KMS-11 (cell line): ENCODE measurements at regions not wholly inside any gene's neighbourhood (a gene's known extent, or its start where the extent isn't known, plus 50 kb on each side); places are given as distances from the start of the nearest gene placed in this dataset.

Experiments
- H2AFZ ChIP-seq: fragments of 200-600 bp; sonication (generic); 2 replicates; pipeline ENCODE4 v1.6.1; 2016; ENCODE audit warnings: antibody characterized with exemption, mixed run types, low read depth
- H3K27ac ChIP-seq: fragments of 200-600 bp; sonication (generic); 2 replicates; pipeline ENCODE4 v1.6.1; 2016; ENCODE audit warnings: mild to moderate bottlenecking, mixed run types
- H3K27me3 ChIP-seq: fragments of 200-600 bp; sonication (generic); 2 replicates; pipeline ENCODE4 v1.6.1; 2017; ENCODE audit warnings: mild to moderate bottlenecking, low read depth, mixed run types, moderate library complexity; ENCODE audit not compliant: insufficient read depth
- H3K36me3 ChIP-seq: fragments of 200-600 bp; sonication (generic); 2 replicates; pipeline ENCODE4 v1.6.1; 2017; ENCODE audit warnings: mild to moderate bottlenecking, mixed run types; ENCODE audit not compliant: insufficient read depth
- H3K4me1 ChIP-seq: fragments of 200-600 bp; sonication (generic); 2 replicates; pipeline ENCODE4 v1.6.1; 2016; ENCODE audit warnings: mild to moderate bottlenecking, low read depth, mixed run types; ENCODE audit not compliant: poor library complexity, severe bottlenecking
- H3K4me2 ChIP-seq: fragments of 200-600 bp; sonication (generic); 2 replicates; pipeline ENCODE4 v1.7.0; 2016; ENCODE audit warnings: mild to moderate bottlenecking, mixed run types
- H3K4me3 ChIP-seq: fragments of 200-600 bp; sonication (generic); IDR thresholded peaks from 2 replicates; pipeline ENCODE4 v1.6.1; 2017; ENCODE audit warnings: low read depth, low read length, mixed read lengths; ENCODE audit not compliant: insufficient read depth
- H3K79me2 ChIP-seq: fragments of 200-600 bp; sonication (generic); 2 replicates; pipeline ENCODE4 v1.6.1; 2016; ENCODE audit warnings: low read depth, mixed run types; ENCODE audit not compliant: insufficient read depth
- H3K9ac ChIP-seq: fragments of 200-600 bp; sonication (generic); 2 replicates; pipeline ENCODE4 v1.6.1; 2016; ENCODE audit warnings: mild to moderate bottlenecking, mixed run types
- H4K20me1 ChIP-seq: fragments of 200-600 bp; sonication (generic); 2 replicates; pipeline ENCODE4 v1.6.1; 2016; ENCODE audit warnings: mild to moderate bottlenecking, mixed run types; ENCODE audit not compliant: insufficient read depth
- CTCF ChIP-seq: fragments of 200-600 bp; sonication (generic); conservative IDR thresholded peaks from 2 replicates; pipeline ENCODE4 v1.6.1; 2017; ENCODE audit warnings: low read depth, mild to moderate bottlenecking, antibody characterized with exemption, low read length, moderate library complexity, mixed read lengths

- H3K79me2 ChIP-seq: no peaks in the 10 kb centered on the region
- H3K27ac ChIP-seq: no peak overlapping the region
- H3K27me3 ChIP-seq: no peaks in the 10 kb centered on the region
- H3K4me1 ChIP-seq: no peaks in the 10 kb centered on the region
- TF ChIP-seq CTCF: no peak
- no peak overlapping the region for H2AFZ ChIP-seq
- H3K9ac ChIP-seq: no peak overlapping the region
- H3K36me3 ChIP-seq: no peaks in the 10 kb centered on the region
- no peak overlapping the region for H3K4me2 ChIP-seq
- no peaks in the 10 kb centered on the region for H4K20me1 ChIP-seq
- no peak overlapping the region for H3K4me3 ChIP-seq
Measured at GRCh38 chr9:85289142-85289541, 452.6 kb downstream of the AGTPBP1 start.

GRCh38 chr9:85283421-85283820 lies 458.3 kb downstream of the AGTPBP1 start:
- Histone ChIP-seq H3K27ac (no peak overlapping the region), H3K4me3 (no peak overlapping the region), H3K27me3 (no peaks in the 10 kb centered on the region), H3K4me1 (no peaks in the 10 kb centered on the region), H3K4me2 (no peak overlapping the region), H2AFZ (no peak overlapping the region), H4K20me1 (no peaks in the 10 kb centered on the region), H3K79me2 (no peaks in the 10 kb centered on the region), H3K36me3 (no peaks in the 10 kb centered on the region), H3K9ac (no peak overlapping the region)
- no peak for TF ChIP-seq CTCF

- no peaks in the 10 kb centered on the region for H3K27me3 ChIP-seq
- no peak for TF ChIP-seq CTCF
- H3K27ac ChIP-seq: no peak overlapping the region
Measured at GRCh38 chr9:85278769-85279168, 463.0 kb downstream of the AGTPBP1 start.

GRCh38 chr9:85276741-85277140 lies 465.0 kb downstream of the AGTPBP1 start:
- no peak overlapping the region for H3K27ac ChIP-seq
- TF ChIP-seq CTCF: no peak
- no peaks in the 10 kb centered on the region for H3K79me2 ChIP-seq
- no peaks in the 10 kb centered on the region for H3K36me3 ChIP-seq
- H3K4me3 ChIP-seq: no peak overlapping the region
- H3K27me3 ChIP-seq: no peaks in the 10 kb centered on the region
- no peak overlapping the region for H3K4me2 ChIP-seq
- no peaks in the 10 kb centered on the region for H3K4me1 ChIP-seq
- no peaks in the 10 kb centered on the region for H4K20me1 ChIP-seq
- no peak overlapping the region for H2AFZ ChIP-seq
- no peak overlapping the region for H3K9ac ChIP-seq

More at GRCh38 chr9:85278769-85279168, 463.0 kb downstream of the AGTPBP1 start:
- Histone ChIP-seq H3K4me3 (no peak overlapping the region), H3K4me1 (no peaks in the 10 kb centered on the region), H3K9ac (no peak overlapping the region), H3K36me3 (no peaks in the 10 kb centered on the region), H2AFZ (no peak overlapping the region), H3K79me2 (no peaks in the 10 kb centered on the region), H4K20me1 (no peaks in the 10 kb centered on the region), H3K4me2 (no peak overlapping the region)
